CD8-positive, alpha-beta memory T cell (primary cell): ENCODE measurements at regions not wholly inside any gene's neighbourhood (a gene's known extent, or its start where the extent isn't known, plus 50 kb on each side); places are given as distances from the start of the nearest gene placed in this dataset.
A peak's percentile ranks its signal among the peaks of the same experiment; 100 is the strongest.

ENCODE experiments used
- CTCF ChIA-PET: fragments of 350-600 bp; sonication (Branson Sonifier 250); formaldehyde crosslinking; loops from one replicate; lab custom pipeline; 2021; ENCODE audit warnings: antibody characterized with exemption; lab: Charles Lee
- POLR2A ChIA-PET: fragments of 350-600 bp; sonication (Branson Sonifier 250); formaldehyde crosslinking; loops from one replicate; lab custom pipeline; 2021; ENCODE audit warnings: antibody characterized with exemption; lab: Charles Lee
- DNase-seq, 5 donors: peaks; one replicate each; pipeline versions ENCODE4 v3.0.0 to v3.0.0-alpha.2; 2020 to 2022; ENCODE audit warnings: mixed read lengths in 1 of 5
- H3K27ac ChIP-seq: one replicate; pipeline ENCODE4 v1.7.0; 2013; ENCODE audit warnings: low read depth, mild to moderate bottlenecking, low read length, moderate library complexity
- H3K27me3 ChIP-seq: 2 replicates; pipeline ENCODE4 v1.7.0; 2013; ENCODE audit warnings: low read length, mild to moderate bottlenecking; ENCODE audit not compliant: insufficient read depth, poor library complexity, severe bottlenecking
- H3K36me3 ChIP-seq: 2 replicates; pipeline ENCODE4 v1.7.0; 2013; ENCODE audit warnings: mild to moderate bottlenecking, low read length, moderate library complexity; ENCODE audit not compliant: insufficient read depth
- H3K4me1 ChIP-seq: 2 replicates; pipeline ENCODE4 v1.7.0; 2013; ENCODE audit warnings: mild to moderate bottlenecking, low read length, moderate library complexity; ENCODE audit not compliant: insufficient read depth
- H3K4me3 ChIP-seq: 2 replicates; pipeline ENCODE4 v1.7.0; 2013; ENCODE audit warnings: mild to moderate bottlenecking, low read length
- H3K9me3 ChIP-seq: 2 replicates; pipeline ENCODE4 v1.7.0; 2013; ENCODE audit warnings: mild to moderate bottlenecking, low read length
- H3K27ac Mint-ChIP-seq, 8 donors: one replicate each; pipeline ENCODE4 v1.8.0; 2020 to 2021; ENCODE audit warnings: mixed read lengths in 8 of 8, mild to moderate bottlenecking in 6 of 8, inconsistent platforms in 3 of 8, moderate library complexity in 3 of 8
- H3K27me3 Mint-ChIP-seq, 2 donors: one replicate each; pipeline ENCODE4 v1.8.0; 2020 to 2021; ENCODE audit warnings: mixed read lengths in 2 of 2, mild to moderate bottlenecking in 1 of 2, moderate library complexity in 1 of 2
- H3K36me3 Mint-ChIP-seq, 3 donors: one replicate each; pipeline ENCODE4 v1.8.0; 2020 to 2021; ENCODE audit warnings: mixed read lengths in 3 of 3, inconsistent platforms in 1 of 3, mild to moderate bottlenecking in 1 of 3
- H3K4me1 Mint-ChIP-seq, 3 donors: one replicate each; pipeline ENCODE4 v1.8.0; 2020 to 2021; ENCODE audit warnings: mixed read lengths in 3 of 3, inconsistent platforms in 1 of 3, mild to moderate bottlenecking in 1 of 3
- H3K4me3 Mint-ChIP-seq, 7 donors: one replicate each; pipeline ENCODE4 v1.8.0; 2020 to 2021; ENCODE audit warnings: mixed read lengths in 7 of 7, mild to moderate bottlenecking in 6 of 7, moderate library complexity in 4 of 7, inconsistent platforms in 2 of 7
- H3K9me3 Mint-ChIP-seq, 5 donors: one replicate each; pipeline ENCODE4 v1.8.0; 2020 to 2022; ENCODE audit warnings: mixed read lengths in 5 of 5, mild to moderate bottlenecking in 3 of 5, moderate library complexity in 2 of 5, inconsistent platforms in 1 of 5

DNA sequence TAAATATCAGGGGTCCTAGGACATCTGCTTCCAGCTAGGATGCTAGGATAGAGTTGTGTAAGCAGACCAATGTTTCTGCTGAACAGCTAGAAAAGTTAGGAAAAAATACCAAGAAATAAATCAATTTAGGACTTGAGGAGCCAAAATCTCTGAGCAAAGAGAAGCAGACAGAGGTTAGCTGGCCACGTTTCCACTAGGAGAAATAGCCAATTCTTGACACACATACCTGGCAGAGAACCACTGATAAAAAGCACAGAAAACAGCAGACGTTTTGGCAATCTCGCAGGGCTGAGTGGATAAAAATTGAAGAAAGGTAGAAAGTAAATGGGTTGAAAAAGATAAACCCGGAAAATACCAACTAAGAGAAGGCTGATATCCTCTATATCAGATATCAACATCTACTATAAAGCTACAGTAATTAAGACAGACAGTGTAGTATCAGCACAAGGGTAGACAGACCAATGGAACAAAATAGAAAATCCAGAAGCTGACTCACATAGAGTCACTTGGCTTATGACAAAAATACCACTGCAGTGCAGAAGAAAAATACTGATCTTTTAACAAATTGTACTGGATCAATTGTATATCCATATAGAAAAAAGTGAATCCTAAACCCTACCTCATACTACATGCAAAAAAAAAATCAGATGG, 306.1 kb upstream of the KLHL29 start:
- Histone ChIP-seq H3K4me1 (no peaks in the 10 kb centered on the region), H3K27ac (no peak overlapping the region), H3K4me3 (no peak overlapping the region), H3K27me3 (no peaks in the 10 kb centered on the region), H3K9me3 (no peaks in the 10 kb centered on the region), H3K36me3 (no peaks in the 10 kb centered on the region)
- ChIA-PET POLR2A (no interaction called here), CTCF (no interaction called here)
- Mint-ChIP-seq H3K27me3 (no peaks in the 10 kb centered on the region), H3K4me3 (no peak overlapping the region), H3K4me1 (no peaks in the 10 kb centered on the region), H3K36me3 (no peaks in the 10 kb centered on the region), H3K27ac (no peak overlapping the region), H3K9me3 (peaks cover 0 to 22% (median 0%) of the 10 kb centered on the region in 5 donors)
- DNase-seq: no peak

DNA sequence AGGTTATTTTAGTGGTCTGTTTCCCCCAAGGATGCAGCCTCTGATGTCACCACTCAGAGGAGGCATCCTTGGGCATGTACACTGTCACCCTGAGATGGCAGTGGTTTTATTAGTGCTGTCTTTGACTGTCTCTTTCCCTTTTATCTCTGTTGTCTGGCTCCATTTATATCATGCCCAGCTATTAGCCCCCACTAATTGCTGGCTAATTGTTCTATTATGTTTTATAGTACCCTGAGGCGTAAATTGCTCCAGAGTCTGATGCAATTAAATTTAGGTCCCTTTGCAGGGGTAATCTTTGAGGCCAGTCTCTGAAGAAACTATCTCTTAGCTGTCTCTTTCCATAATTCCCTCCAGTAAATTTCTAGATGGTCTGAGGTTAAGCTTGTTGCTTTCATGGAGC, 301.0 kb upstream of the KLHL29 start:
- Histone ChIP-seq H3K4me1 (no peaks in the 10 kb centered on the region), H3K36me3 (no peaks in the 10 kb centered on the region), H3K27me3 (no peaks in the 10 kb centered on the region), H3K27ac (no peak overlapping the region), H3K9me3 (no peaks in the 10 kb centered on the region), H3K4me3 (no peak overlapping the region)
- Mint-ChIP-seq H3K36me3 (no peaks in the 10 kb centered on the region), H3K9me3 (peaks cover 2 to 22% (median 13%) of the 10 kb centered on the region in 5 donors), H3K27ac (no peak overlapping the region), H3K27me3 (no peaks in the 10 kb centered on the region), H3K4me1 (no peaks in the 10 kb centered on the region), H3K4me3 (no peak overlapping the region)
- no peak for DNase-seq
- ChIA-PET CTCF (no interaction called here), POLR2A (no interaction called here)

DNA sequence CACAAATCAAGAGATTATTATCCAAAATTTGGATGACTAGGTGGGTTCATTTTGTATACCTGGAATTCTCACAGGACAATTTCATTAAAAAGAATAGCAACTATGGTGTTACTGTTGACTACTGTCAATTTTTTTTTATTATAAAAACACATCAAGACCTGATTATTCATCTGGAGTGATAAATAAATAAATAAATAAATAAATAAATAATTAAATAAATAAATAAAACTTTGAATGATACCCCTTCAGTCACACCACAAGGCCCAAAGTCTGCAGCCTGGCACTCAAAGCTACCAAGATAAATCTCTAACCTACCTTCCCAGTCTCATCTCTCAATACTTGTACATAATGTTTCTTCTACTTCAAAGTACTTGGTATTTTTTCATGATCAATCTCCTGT, 294.0 kb upstream of the KLHL29 start:
- Histone ChIP-seq H3K27ac (no peak overlapping the region), H3K4me1 (no peaks in the 10 kb centered on the region), H3K4me3 (no peak overlapping the region), H3K36me3 (no peaks in the 10 kb centered on the region), H3K9me3 (no peaks in the 10 kb centered on the region), H3K27me3 (no peaks in the 10 kb centered on the region)
- H3K4me1 Mint-ChIP-seq: no peaks in the 10 kb centered on the region
- DNase-seq: no peak
- ChIA-PET CTCF (no interaction called here), POLR2A (no interaction called here)
- peaks cover 5 to 22% (median 8%) of the 10 kb centered on the region in 5 donors for H3K9me3 Mint-ChIP-seq
- peaks cover 0 to 5% (median 0%) of the 10 kb centered on the region in 3 donors for H3K36me3 Mint-ChIP-seq
- peaks cover 0 to 2% of the 10 kb centered on the region in 2 donors for H3K27me3 Mint-ChIP-seq
- H3K4me3 Mint-ChIP-seq: no peak overlapping the region
- no peak overlapping the region for H3K27ac Mint-ChIP-seq

DNA sequence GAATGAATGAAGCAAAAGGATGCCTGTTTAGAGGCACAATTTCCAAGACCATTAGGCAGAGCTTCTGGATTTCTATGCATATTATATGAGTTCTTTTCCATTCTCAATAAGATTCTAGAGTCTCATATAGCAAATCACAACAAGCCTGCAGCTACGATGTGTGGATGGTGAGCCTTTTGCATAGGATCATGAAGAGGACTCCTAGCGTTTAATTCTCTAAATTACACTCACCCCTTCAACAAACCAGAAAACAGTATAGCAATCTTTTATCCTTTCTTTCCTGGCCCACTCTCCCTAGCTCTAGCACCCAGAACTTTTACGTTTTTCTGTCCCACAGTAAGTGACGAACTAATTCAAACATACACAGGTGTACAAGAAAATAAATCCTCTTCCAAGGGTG, 293.1 kb upstream of the KLHL29 start:
- peaks cover 0 to 2% of the 10 kb centered on the region in 2 donors for H3K27me3 Mint-ChIP-seq
- H3K36me3 Mint-ChIP-seq: peaks cover 0 to 5% (median 0%) of the 10 kb centered on the region in 3 donors
- ChIA-PET CTCF (no interaction called here), POLR2A (no interaction called here)
- H3K4me3 Mint-ChIP-seq: no peak overlapping the region
- Histone ChIP-seq H3K9me3 (no peaks in the 10 kb centered on the region), H3K4me3 (no peak overlapping the region), H3K27ac (no peak overlapping the region), H3K4me1 (no peaks in the 10 kb centered on the region), H3K36me3 (no peaks in the 10 kb centered on the region), H3K27me3 (no peaks in the 10 kb centered on the region)
- H3K9me3 Mint-ChIP-seq: peaks cover 5 to 18% (median 7%) of the 10 kb centered on the region in 5 donors
- H3K4me1 Mint-ChIP-seq: no peaks in the 10 kb centered on the region
- no peak overlapping the region for H3K27ac Mint-ChIP-seq
- DNase-seq: no peak

DNA sequence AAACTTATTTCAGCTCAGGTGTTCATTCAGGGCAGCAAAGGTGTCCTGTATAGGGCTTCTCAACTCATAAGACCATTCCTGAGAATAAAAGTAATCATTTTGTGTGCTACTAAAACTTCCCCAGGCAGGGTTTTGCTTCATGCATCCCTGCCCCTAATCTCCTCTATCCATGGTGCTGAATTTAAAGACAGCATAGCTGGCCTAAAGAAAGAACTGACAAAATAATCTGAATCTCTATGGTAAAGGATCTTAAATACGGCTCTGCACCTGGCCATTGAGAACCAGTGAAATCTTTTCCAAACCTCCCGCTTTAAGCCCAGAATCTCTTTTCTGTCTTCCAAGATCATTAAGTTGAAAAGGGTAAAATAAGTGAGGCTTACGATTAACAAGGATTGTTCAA, 292.1 kb upstream of the KLHL29 start:
- Mint-ChIP-seq H3K4me3 (no peak overlapping the region), H3K4me1 (no peaks in the 10 kb centered on the region), H3K9me3 (peaks cover 3 to 12% (median 7%) of the 10 kb centered on the region in 5 donors), H3K36me3 (peaks cover 0 to 5% (median 0%) of the 10 kb centered on the region in 3 donors), H3K27ac (no peak overlapping the region), H3K27me3 (peaks cover 0 to 2% of the 10 kb centered on the region in 2 donors)
- Histone ChIP-seq H3K27ac (no peak overlapping the region), H3K4me3 (no peak overlapping the region), H3K9me3 (no peaks in the 10 kb centered on the region), H3K36me3 (no peaks in the 10 kb centered on the region), H3K27me3 (no peaks in the 10 kb centered on the region), H3K4me1 (no peaks in the 10 kb centered on the region)
- ChIA-PET POLR2A (no interaction called here), CTCF (no interaction called here)
- DNase-seq: no peak

DNA sequence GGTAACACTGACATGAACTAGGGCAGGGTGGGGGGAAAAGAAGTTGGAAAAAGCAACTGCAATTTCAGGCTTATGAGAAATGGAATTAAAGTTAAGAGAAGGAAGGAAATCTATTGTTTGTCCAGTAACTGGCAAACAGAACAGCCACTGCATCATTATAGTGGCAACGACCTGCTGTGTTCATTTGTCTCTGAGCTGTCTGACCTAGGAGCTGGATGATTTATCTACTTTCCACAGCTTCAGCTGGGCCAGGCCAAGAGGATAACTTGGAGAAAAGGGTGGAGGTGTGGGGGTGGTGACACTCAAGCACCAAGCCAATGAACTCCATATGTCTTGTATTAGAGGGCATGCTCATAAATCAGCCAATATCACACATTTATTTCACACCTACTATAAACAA, 291.5 kb upstream of the KLHL29 start:
- H3K27ac ChIP-seq: no peak overlapping the region
- peaks cover 3 to 7% (median 7%) of the 10 kb centered on the region in 5 donors for H3K9me3 Mint-ChIP-seq
- no peaks in the 10 kb centered on the region for H3K4me1 Mint-ChIP-seq
- peaks cover 0 to 2% of the 10 kb centered on the region in 2 donors for H3K27me3 Mint-ChIP-seq
- H3K36me3 Mint-ChIP-seq: peaks cover 0 to 5% (median 0%) of the 10 kb centered on the region in 3 donors
- no peak overlapping the region for H3K27ac Mint-ChIP-seq
- H3K4me3 Mint-ChIP-seq: no peak overlapping the region
- H3K27me3 ChIP-seq: no peaks in the 10 kb centered on the region
- no peak overlapping the region for H3K4me3 ChIP-seq
- no peak for DNase-seq
- H3K4me1 ChIP-seq: no peaks in the 10 kb centered on the region
- H3K36me3 ChIP-seq: no peaks in the 10 kb centered on the region
- POLR2A ChIA-PET: no interaction called here
- CTCF ChIA-PET: no interaction called here
- H3K9me3 ChIP-seq: no peaks in the 10 kb centered on the region

DNA sequence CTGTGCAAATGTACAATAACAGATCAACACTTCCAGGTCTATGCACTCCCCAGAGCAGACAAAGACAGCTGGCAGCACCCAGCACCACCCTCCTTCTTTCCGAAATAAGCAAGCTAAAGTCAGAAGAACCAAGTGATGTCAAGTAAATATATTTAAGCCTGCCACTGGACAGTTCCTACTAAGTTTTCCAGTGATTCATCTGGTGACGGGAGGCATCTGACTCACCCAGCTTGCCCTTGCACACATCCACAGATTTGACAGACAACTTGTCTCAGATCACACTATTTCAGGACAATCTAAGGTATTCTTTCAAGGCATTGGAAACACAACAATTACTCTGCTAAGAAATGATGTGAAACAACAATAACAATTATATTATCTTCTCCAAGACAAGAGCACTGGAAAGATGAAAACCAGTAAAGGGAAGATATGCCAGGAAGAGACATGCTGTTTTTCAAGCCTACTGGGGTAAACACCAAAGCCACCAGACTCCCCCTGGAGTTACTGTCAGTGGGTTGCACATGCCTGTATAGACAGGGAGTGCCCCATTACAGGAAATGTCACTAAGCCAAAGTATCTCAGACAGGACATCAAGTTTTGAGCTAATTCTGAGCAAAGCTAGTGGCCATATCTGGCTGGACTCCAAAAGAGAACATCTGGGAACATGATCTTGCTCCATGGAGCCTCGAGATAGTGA, 287.9 kb upstream of the KLHL29 start:
- no peaks in the 10 kb centered on the region for H3K36me3 ChIP-seq
- peak overlapping the region in 1 of 8 donors; percentile 14 for H3K27ac Mint-ChIP-seq
- ChIA-PET POLR2A (no interaction called here), CTCF (no interaction called here)
- no peaks in the 10 kb centered on the region for H3K4me1 ChIP-seq
- DNase-seq: no peak
- no peaks in the 10 kb centered on the region for H3K4me1 Mint-ChIP-seq
- no peaks in the 10 kb centered on the region for H3K27me3 Mint-ChIP-seq
- H3K4me3 Mint-ChIP-seq: no peak overlapping the region
- H3K9me3 ChIP-seq: no peaks in the 10 kb centered on the region
- no peak overlapping the region for H3K27ac ChIP-seq
- no peaks in the 10 kb centered on the region for H3K27me3 ChIP-seq
- no peaks in the 10 kb centered on the region for H3K36me3 Mint-ChIP-seq
- no peak overlapping the region for H3K4me3 ChIP-seq
- H3K9me3 Mint-ChIP-seq: peaks cover 3 to 15% (median 6%) of the 10 kb centered on the region in 5 donors

DNA sequence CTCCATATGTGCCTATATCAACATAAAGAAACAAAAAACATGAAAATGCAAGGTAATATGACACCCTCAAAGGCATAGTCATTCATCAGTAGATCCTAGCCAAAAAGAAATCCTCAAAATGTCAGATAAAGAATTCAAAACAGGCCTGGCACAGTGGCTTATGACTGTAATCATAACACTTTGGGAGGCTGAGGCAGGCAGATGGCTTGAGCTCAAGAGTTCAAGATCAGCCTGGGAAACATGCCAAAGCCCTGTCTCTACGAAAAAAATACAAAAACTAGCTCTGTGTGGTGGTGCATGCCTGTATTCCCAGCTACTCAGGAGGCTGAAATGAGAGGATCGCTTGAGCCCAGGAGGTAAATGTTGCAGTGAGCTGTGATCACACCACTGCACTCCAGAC, 284.6 kb upstream of the KLHL29 start:
- Mint-ChIP-seq H3K27ac (no peak overlapping the region), H3K4me1 (no peaks in the 10 kb centered on the region), H3K4me3 (no peak overlapping the region), H3K27me3 (no peaks in the 10 kb centered on the region), H3K9me3 (peaks cover 0 to 15% (median 6%) of the 10 kb centered on the region in 5 donors), H3K36me3 (no peaks in the 10 kb centered on the region)
- H3K36me3 ChIP-seq: no peaks in the 10 kb centered on the region
- no peak overlapping the region for H3K27ac ChIP-seq
- POLR2A ChIA-PET: no interaction called here
- DNase-seq: no peak
- no peak overlapping the region for H3K4me3 ChIP-seq
- H3K9me3 ChIP-seq: no peaks in the 10 kb centered on the region
- H3K4me1 ChIP-seq: no peaks in the 10 kb centered on the region
- no peaks in the 10 kb centered on the region for H3K27me3 ChIP-seq
- CTCF ChIA-PET: no interaction called here
